ENCODE measurements at regions not wholly inside any gene's neighbourhood (a gene's known extent, or its start where the extent isn't known, plus 50 kb on each side); places are given as distances from the start of the nearest gene placed in this dataset.

DNA sequence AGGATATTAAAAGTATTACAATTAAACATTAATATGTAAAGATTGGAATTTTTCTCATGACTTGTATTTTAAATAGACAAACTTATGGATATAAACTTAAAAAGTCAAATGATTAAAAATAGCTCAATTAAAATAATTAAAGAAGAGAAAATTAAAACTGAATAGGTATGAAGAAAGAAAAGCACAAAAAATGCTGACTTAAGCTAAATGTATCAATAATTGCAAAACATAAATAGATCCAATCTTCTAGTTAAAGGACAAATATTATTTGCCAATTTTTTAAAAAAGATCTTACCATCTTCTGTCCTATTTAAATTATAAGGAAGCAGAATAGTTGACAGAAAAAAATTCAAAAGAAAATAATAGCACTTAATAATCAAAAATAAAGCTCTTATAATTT, 646.3 kb upstream of the ANKRD30A start:
- TF ChIP-seq MYC (IDR thresholded peaks at IDR 0.05; ENCODE audit: low read depth, low read length) (no peak), POLR2A (IDR thresholded peaks at IDR 0.05; ENCODE audit: extremely low read depth, insufficient read length) (no peak)
- TF ChIP-seq, protein P1, sequence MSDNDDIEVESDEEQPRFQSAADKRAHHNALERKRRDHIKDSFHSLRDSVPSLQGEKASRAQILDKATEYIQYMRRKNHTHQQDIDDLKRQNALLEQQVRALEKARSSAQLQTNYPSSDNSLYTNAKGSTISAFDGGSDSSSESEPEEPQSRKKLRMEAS (IDR thresholded peaks at IDR 0.05; ENCODE audit: low read depth, low read length) = no peak
- TF ChIP-seq, protein P2, sequence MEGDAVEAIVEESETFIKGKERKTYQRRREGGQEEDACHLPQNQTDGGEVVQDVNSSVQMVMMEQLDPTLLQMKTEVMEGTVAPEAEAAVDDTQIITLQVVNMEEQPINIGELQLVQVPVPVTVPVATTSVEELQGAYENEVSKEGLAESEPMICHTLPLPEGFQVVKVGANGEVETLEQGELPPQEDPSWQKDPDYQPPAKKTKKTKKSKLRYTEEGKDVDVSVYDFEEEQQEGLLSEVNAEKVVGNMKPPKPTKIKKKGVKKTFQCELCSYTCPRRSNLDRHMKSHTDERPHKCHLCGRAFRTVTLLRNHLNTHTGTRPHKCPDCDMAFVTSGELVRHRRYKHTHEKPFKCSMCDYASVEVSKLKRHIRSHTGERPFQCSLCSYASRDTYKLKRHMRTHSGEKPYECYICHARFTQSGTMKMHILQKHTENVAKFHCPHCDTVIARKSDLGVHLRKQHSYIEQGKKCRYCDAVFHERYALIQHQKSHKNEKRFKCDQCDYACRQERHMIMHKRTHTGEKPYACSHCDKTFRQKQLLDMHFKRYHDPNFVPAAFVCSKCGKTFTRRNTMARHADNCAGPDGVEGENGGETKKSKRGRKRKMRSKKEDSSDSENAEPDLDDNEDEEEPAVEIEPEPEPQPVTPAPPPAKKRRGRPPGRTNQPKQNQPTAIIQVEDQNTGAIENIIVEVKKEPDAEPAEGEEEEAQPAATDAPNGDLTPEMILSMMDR (IDR thresholded peaks at IDR 0.05; ENCODE audit: low read depth, low read length) = no peak
- no peak for DNase-seq (ENCODE audit: low read depth)
- no peak overlapping the region for H3K4me3 ChIP-seq (ENCODE audit: low read depth, low read length)

DNA sequence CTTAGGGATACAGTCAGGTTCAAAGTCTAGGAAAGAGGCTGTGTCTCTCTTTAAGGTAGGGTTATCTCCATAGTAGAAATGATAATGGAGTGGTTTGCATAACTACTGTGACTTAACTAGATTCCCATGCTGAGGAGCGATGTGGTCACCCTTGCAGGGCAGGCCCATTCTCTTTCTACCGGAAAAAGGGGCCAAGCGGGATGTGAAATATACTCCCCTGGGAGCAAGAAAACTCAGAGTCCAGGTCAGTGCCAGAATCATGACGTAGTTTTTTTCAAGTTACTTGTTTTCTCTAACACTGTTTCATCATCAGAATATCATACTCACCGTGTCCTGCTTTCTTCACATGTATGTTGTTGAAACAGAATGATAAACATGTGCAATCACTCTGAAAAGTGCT, 649.0 kb upstream of the ANKRD30A start:
- no peak overlapping the region for H3K4me3 ChIP-seq (ENCODE audit: low read depth, low read length)
- no peak for DNase-seq (ENCODE audit: low read depth)
- TF ChIP-seq POLR2A (IDR thresholded peaks at IDR 0.05; ENCODE audit: extremely low read depth, insufficient read length) = no peak
- TF ChIP-seq, protein P2 (IDR thresholded peaks at IDR 0.05; ENCODE audit: low read depth, low read length) = no peak
- no peak for TF ChIP-seq MYC (IDR thresholded peaks at IDR 0.05; ENCODE audit: low read depth, low read length)
- TF ChIP-seq, protein P1 (IDR thresholded peaks at IDR 0.05; ENCODE audit: low read depth, low read length) = no peak

DNA sequence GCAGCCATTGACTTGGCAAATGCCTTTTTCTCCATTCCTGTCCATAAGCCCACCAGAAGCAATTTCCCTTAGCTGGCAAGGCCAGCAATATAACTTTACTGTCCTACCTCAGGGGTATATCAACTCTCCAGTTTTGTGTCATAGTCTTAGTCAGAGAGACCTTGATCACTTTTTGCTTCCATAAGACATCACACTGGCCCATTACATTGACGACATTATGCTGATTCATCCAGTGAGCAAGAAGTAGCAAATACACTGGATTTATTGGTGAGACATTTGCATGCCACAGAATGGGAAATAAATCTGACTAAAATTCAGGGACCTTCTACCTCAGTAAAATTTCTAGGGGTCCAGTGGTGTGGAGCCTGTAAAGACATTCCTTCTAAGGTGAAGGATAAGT, 649.7 kb upstream of the ANKRD30A start:
- TF ChIP-seq MYC (IDR thresholded peaks at IDR 0.05; ENCODE audit: low read depth, low read length) = no peak
- TF ChIP-seq POLR2A (IDR thresholded peaks at IDR 0.05; ENCODE audit: extremely low read depth, insufficient read length) = no peak
- TF ChIP-seq, protein P2 (IDR thresholded peaks at IDR 0.05; ENCODE audit: low read depth, low read length) = no peak
- TF ChIP-seq, protein P1 (IDR thresholded peaks at IDR 0.05; ENCODE audit: low read depth, low read length) = no peak
- no peak overlapping the region for H3K4me3 ChIP-seq (ENCODE audit: low read depth, low read length)
- no peak for DNase-seq (ENCODE audit: low read depth)

DNA sequence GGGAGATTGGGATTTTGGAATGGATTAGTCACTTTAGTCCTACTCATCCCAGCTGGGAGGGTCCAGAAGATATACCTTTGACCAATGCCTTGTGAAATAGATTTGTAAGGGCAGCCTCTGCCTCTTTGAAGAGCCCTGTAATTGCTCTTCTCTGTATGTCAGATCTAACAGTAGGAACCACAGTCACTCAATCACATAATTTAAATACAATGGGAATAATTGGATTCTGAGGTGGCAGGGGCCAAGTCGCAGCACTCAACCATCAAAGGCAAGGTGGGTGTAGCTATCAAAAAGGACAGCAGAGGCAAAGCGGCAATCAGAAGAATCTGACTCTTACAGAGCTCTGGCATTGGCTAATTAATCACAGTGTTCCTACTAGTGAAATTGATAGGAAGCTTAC, 650.9 kb upstream of the ANKRD30A start:
- TF ChIP-seq, protein P2 (IDR thresholded peaks at IDR 0.05; ENCODE audit: low read depth, low read length) = no peak
- TF ChIP-seq MYC (IDR thresholded peaks at IDR 0.05; ENCODE audit: low read depth, low read length) (no peak), POLR2A (IDR thresholded peaks at IDR 0.05; ENCODE audit: extremely low read depth, insufficient read length) (no peak)
- TF ChIP-seq, protein P1 (IDR thresholded peaks at IDR 0.05; ENCODE audit: low read depth, low read length) = no peak
- DNase-seq (ENCODE audit: low read depth) = no peak
- H3K4me3 ChIP-seq (ENCODE audit: low read depth, low read length) = no peak overlapping the region

DNA sequence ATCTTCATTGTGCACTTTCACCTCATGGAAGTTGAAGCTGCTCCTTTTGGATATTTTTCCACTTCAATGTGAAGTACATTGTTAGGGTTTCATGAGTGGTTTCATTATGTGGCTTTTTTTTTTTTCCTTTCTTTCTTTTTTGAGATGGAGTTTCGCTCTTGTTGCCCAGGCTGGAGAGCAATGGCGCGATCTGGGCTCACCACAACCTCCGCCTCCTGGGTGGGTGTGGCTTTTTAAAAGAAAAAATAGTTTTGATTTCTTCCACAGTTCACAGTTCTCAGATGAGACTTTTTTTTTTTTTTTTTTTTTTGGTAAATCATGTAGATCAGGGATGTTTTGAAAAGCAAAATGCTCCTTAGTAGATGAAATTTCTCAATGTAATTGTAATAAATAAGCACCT, 652.3 kb upstream of the ANKRD30A start:
- DNase-seq (ENCODE audit: low read depth) = no peak
- TF ChIP-seq MYC (IDR thresholded peaks at IDR 0.05; ENCODE audit: low read depth, low read length) (no peak), POLR2A (IDR thresholded peaks at IDR 0.05; ENCODE audit: extremely low read depth, insufficient read length) (no peak)
- TF ChIP-seq, protein P1 (IDR thresholded peaks at IDR 0.05; ENCODE audit: low read depth, low read length) = no peak
- TF ChIP-seq, protein P2 (IDR thresholded peaks at IDR 0.05; ENCODE audit: low read depth, low read length) = no peak
- H3K4me3 ChIP-seq (ENCODE audit: low read depth, low read length) = no peak overlapping the region

DNA sequence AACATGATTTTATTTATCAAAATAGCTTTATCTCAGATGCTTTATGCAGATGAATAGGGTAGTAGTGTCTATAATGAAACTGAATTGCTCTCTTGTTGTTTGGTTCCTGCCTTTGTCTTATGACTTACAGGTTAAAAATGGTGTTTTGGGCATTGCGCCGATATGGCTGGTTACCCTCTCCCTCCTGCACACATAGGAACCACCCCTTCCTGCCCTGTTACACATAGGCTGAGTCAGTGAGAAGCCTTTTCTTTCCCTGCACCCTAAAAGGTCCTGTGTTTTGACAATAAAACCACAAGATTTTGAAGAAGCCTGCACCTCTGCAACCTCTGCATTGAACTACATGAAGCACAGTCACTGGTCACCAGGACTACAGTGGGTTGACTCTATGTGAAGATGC, 655.8 kb upstream of the ANKRD30A start:
- TF ChIP-seq, protein P2 (IDR thresholded peaks at IDR 0.05; ENCODE audit: low read depth, low read length) = no peak
- TF ChIP-seq, protein P1 (IDR thresholded peaks at IDR 0.05; ENCODE audit: low read depth, low read length) = no peak
- TF ChIP-seq MYC (IDR thresholded peaks at IDR 0.05; ENCODE audit: low read depth, low read length) (no peak), POLR2A (IDR thresholded peaks at IDR 0.05; ENCODE audit: extremely low read depth, insufficient read length) (no peak)
- DNase-seq (ENCODE audit: low read depth) = no peak
- no peak overlapping the region for H3K4me3 ChIP-seq (ENCODE audit: low read depth, low read length)
